Fibroblast of lung (primary cell): ENCODE measurements at regions not wholly inside any gene's neighbourhood (a gene's known extent, or its start where the extent isn't known, plus 50 kb on each side); places are given as distances from the start of the nearest gene placed in this dataset.

Experiments
- CTCF ChIP-seq, 2 donors: IDR thresholded peaks in 1 of 2; conservative IDR thresholded peaks in 1 of 2; 1 replicate in 1 of 2; 2 replicates in 1 of 2; pipeline ENCODE4 v1.5.1; 2011 to 2012; ENCODE audit warnings: low read length in 2 of 2, control low read depth in 1 of 2, inconsistent platforms in 1 of 2, low read depth in 1 of 2, mild to moderate bottlenecking in 1 of 2
- EZH2 ChIP-seq: IDR thresholded peaks from 2 replicates; pipeline ENCODE4 v1.5.1; 2012; ENCODE audit warnings: low read length, control low read depth, mild to moderate bottlenecking; ENCODE audit errors: missing control alignments

GRCh38 chr19:28021259-28022185, 1191.4 kb downstream of the UQCRFS1 start:
- TF ChIP-seq EZH2 (no peak), CTCF (conservative IDR thresholded peaks at IDR 0.05 in 1 of 2, IDR thresholded peaks at IDR 0.05 in 1 of 2; ENCODE audit: low read depth in 1 of 2, low read length in 2 of 2) (no peak)
